ENCODE measurements at regions not wholly inside any gene's neighbourhood (a gene's known extent, or its start where the extent isn't known, plus 50 kb on each side); places are given as distances from the start of the nearest gene placed in this dataset.

- Histone ChIP-seq H3K27ac (no peak overlapping the region), H3K4me3 (no peak overlapping the region)
Measured at GRCh38 chr15:47516558-47516957, 200.7 kb upstream of the SEMA6D start.

- H3K27ac ChIP-seq, result no peak overlapping the region
Measured at GRCh38 chr15:47516972-47517371, 200.3 kb upstream of the SEMA6D start.

DNA sequence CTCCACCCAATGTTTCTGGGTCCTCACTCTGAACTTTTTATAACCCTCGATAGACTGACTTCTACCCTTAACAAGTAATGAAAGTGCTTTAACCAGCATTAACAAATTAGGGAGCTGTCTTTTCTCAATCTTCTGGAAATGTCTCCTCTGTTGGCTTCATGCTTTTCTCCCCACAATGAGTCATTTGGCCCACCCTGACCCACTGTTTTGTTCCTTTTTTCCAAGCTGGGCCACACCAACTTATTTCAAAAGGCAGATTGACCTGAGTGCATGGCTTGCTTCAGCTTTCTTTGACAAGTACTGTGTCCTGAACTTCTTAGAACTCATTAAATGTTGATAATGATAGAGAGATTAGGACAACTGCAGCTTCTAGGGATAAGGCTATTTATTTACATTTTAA is 199.6 kb upstream of the SEMA6D start:
- Histone ChIP-seq H3K4me3 (no peak overlapping the region), H3K27ac (no peak overlapping the region)

More at GRCh38 chr15:47516972-47517371, 200.3 kb upstream of the SEMA6D start:
- no peak overlapping the region for H3K4me3 ChIP-seq

DNA sequence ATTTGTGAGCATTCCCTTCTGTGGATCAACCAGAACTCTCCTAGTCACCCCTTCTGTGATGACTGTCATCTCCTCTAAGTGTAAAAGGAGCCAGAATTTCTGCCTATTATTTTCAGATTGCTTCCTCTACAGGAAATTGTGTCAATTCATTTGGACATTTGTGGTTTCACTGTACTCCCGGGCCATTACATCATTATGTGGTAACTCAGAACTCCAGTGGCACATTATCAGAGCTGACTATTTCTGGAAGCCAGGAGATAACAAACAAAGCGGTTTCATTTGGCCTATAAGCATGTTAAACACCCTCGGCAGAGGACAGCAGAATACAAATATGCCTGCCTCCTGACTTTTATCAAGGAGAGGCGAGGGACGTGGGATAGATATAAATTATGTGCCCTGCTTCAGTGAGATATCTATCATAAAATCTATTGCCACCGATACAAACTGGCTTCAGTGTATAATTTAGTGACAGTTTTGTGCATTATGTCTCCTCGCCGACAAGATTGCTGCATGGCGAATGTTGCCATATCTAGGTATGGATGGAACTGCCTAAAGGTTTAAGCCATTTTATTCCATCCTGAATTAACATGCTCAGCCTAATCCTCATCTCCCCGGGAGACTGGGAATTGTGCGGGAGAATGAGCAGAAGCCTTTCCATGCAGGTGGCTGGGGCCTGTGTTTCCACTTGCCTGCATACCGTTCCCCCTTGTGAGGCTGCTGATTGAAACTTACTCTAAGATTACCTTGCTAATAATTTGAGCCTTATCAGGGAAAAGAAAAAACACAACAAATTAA is 193.4 kb upstream of the SEMA6D start:
- Histone ChIP-seq H3K27ac (no peak overlapping the region), H3K4me3 (no peak overlapping the region)

- no peak overlapping the region for H3K4me3 ChIP-seq
- no peak overlapping the region for H3K27ac ChIP-seq
Measured at GRCh38 chr15:47529241-47529640, 188.1 kb upstream of the SEMA6D start.

- no peak overlapping the region for H3K27ac ChIP-seq
Measured at GRCh38 chr15:47534673-47535072, 182.6 kb upstream of the SEMA6D start.

DNA sequence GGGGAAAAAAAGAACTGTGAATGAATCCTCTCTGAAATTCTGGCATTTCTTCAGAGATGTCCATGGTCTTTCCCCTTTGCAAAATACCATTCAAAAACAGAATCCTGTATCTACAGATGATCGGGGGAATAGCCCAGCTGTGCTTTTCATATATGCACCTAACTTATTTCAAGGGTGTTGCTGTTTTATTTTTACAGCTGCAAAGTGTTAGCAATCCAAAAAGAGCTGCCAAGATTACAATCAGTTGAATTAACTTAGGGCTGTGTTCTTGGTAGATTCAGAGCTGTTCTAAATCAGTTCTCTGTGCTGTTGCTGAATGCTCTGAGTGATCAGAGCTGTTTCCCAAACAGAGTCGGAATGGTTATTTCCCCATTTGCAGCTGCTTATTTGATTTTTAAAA is 175.7 kb upstream of the SEMA6D start:
- H3K4me3 ChIP-seq, result no peak overlapping the region
- H3K27ac ChIP-seq, result no peak overlapping the region

More at GRCh38 chr15:47534673-47535072, 182.6 kb upstream of the SEMA6D start:
- H3K4me3 ChIP-seq, result no peak overlapping the region

DNA sequence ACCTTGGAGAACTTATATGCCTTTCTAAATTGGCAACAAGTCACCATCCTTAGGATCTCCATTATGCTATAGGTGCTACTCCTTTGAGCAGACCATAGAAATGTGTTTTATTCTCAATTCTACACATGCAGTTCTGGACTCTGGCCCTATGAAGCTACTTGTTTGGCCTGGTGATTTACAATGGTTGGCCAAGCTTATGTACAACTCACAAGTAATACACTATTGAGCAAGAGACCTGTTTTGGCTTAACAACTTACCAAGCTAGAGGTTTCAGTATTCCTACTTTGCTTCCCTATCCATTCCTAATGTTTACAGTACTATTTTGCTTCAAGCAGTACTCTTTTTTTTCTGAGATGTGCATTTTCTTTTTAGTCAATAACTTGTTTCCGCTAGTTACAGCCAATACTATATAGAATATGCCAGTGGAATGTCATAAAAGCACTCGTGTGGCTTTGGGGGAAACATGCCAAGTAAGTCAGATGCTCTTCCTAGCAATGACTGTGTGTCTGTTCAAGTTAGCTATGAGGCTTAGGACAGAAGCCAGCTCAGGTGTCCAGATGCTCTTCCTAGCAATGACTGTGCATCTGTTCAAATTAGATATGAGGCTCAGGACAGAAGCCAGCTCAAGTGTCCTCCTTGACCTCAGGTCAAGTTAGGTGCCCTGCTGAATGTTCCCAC is 174.9 kb upstream of the SEMA6D start:
- H3K4me3 ChIP-seq, result no peak overlapping the region
- H3K27ac ChIP-seq, result no peak overlapping the region

DNA sequence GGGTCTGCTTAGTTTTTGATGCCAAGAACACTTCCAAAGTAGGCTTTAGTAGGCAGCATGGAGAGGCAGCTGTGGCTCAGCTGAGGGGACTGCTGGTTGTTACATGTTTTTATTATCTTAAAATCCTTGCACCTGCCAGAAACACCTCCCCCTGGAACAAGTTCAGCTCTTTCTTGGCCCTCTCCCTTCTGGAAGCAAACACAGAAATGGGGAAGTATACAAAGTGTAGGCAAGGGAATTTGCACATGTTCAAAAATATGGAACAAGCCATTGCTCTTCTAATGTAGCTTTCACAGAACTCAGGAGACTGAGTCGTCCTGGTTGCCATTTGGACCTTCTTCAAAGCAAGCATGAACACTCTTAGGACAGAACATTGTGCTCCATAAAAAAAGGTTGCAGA is 169.1 kb upstream of the SEMA6D start:
- Histone ChIP-seq H3K27ac (no peak overlapping the region), H3K4me3 (no peak overlapping the region)

DNA sequence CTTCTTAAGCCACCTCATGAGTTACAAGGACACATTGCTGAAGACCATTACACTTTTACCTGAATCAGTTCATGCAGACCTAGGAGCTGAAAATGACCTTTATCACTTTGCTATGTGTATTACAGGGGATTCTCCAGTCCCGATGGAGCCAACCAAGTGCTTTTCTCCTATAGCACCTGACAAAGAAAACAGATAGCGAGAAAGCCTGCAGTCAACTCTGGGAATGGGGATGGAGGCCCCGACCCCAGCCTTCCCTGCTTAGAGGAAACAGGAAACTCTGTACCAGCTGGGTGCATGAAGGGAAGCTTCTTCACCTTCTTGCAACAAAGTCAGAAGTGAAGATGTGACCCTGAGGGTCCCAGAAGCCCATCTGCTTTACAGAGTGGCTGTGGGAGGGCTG is 168.3 kb upstream of the SEMA6D start:
- Histone ChIP-seq H3K4me3 (no peak overlapping the region), H3K27ac (no peak overlapping the region)

- Histone ChIP-seq H3K4me3 (no peak overlapping the region), H3K27ac (no peak overlapping the region)
Measured at GRCh38 chr15:47551079-47551478, 166.2 kb upstream of the SEMA6D start.

DNA sequence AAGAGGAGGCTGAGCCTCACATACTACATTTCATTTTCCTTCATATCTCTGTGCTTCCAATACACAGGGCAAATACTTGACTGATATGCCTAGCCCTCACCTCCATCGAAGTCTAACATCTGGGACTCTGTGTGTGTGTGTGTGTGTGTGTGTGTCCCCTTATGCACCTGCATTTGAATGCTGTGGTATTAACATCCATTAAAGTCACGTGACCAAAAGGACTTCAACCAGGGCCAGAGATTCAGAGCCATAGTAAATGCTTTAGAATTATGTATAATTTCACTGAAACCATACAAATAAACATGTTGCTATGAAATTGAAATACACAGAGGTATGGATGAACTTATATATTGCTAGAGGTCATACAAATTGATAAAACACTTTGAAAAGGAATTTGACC is 165.8 kb upstream of the SEMA6D start:
- Histone ChIP-seq H3K27ac (no peak overlapping the region), H3K4me3 (no peak overlapping the region)

DNA sequence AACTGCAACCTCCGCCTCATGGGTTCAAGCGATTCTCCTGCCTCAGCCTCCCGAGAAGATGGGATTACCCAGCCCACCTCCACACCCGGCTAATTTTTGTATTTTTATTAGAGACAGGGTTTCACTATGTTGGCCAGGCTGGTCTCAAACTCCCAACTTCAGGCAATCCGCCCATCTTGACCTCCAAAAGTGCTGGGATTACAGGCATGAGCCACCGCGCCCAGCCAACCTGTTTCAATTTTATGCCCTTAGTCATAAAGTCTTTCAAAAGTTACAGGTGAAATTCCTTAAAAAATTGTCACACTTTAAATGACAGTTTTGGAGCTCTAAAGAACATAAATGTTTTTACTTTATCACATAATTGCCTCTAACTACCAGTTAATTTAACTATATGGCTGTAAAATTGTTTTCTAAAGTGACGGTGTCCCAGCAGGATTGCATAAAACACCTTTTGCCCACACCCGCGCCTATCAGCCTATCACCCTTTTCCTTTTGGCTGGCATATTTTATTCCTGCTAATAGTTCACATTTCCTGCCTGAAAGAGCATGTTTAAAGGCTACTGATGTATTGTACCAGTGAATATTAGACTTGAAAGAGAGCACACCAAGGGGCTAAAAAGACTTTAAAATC is 164.2 kb upstream of the SEMA6D start:
- H3K27ac ChIP-seq, result no peak overlapping the region
- H3K4me3 ChIP-seq, result no peak overlapping the region

DNA sequence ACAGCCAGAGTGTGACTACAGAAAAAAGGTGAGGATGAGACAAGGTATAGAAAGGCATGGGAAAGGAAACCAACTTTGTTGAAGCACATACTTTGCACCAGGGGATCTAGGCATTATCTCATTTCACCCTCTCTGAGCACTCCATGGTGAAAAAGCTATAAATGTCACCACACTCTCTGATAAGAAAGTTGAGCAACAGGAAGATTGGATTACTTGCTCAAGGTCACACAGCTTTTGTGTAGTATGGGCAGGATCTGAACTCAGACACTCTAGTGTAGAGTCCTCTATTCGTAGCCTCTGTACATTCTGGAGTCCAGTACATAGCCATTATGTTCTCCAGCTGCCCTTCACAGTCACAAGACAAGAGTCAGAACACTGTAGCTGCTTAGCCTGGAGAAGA is 163.4 kb upstream of the SEMA6D start:
- no peak overlapping the region for H3K27ac ChIP-seq
- no peak overlapping the region for H3K4me3 ChIP-seq

GRCh38 chr15:47561102-47561501 is 156.2 kb upstream of the SEMA6D start:
- H3K4me3 ChIP-seq, result no peak overlapping the region
- H3K27ac ChIP-seq, result no peak overlapping the region

GRCh38 chr15:47565949-47566348 is 151.4 kb upstream of the SEMA6D start:
- no peak overlapping the region for H3K27ac ChIP-seq

DNA sequence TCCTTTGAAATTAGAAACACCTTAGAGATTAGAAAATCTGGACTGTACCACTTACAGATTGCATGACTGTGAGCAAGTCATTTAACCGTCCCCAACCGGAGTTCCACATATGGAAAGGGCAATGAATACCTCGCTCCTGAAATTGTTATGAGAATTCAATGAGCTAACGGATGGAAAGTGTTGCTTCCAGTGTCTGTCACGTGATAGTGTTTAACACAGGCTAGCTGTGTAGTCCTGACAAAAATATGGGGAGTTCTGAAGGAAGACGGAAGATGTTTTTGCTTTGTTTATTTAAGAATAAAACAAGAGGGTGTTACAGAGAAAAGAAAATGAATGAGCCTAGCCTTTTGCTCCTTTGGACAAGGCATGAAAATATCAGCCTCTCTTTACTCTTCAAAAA is 150.7 kb upstream of the SEMA6D start:
- Histone ChIP-seq H3K27ac (no peak overlapping the region), H3K4me3 (no peak overlapping the region)

More at GRCh38 chr15:47565949-47566348, 151.4 kb upstream of the SEMA6D start:
- no peak overlapping the region for H3K4me3 ChIP-seq

GRCh38 chr15:47568030-47568429 is 149.3 kb upstream of the SEMA6D start:
- H3K4me3 ChIP-seq, result no peak overlapping the region
- H3K27ac ChIP-seq, result no peak overlapping the region

DNA sequence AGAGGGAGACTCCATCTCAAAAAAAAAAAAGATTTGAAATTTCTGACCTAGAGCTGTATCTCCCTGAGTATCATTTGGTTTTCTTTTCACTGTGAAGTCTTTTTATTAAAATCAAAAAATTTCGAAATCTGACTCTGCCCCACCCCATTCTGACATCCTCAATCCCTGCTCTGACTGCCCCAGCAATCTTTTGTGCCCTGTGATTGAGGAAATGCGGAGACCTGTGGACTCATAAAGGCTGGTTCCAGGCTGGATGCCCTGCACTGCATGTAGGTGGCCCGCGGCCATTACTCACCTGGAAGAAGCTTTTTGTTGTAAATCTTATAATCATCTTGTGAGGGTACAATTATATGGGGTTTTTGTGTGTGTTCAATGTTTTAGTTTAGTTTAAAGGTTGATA is 147.3 kb upstream of the SEMA6D start:
- Histone ChIP-seq H3K27ac (no peak overlapping the region), H3K4me3 (no peak overlapping the region)

DNA sequence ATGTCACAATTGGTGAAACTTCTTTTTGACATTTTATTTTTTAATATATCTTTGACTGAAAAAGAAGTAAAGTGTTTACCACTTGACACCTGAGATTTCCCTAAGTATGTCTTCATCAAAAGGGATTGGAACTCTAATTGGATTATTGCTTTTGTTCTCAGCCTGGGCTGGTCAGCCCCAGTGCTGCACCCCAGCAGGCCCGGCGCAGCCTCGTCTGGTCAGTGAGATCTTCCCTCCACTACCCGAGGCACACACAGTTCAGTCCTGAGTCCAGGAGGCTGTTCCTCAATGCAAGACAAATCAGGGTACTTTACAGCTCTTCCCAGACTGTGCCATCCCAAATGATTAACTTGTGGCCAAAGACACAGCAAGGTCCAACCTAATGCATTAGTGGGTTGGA is 146.9 kb upstream of the SEMA6D start:
- Histone ChIP-seq H3K4me3 (no peak overlapping the region), H3K27ac (no peak overlapping the region)
